Ovary (tissue), 3 donors: ENCODE measurements at regions not wholly inside any gene's neighbourhood (a gene's known extent, or its start where the extent isn't known, plus 50 kb on each side); places are given as distances from the start of the nearest gene placed in this dataset.
"Not testable (repeated sequence)": the region's sequence is repeated elsewhere in the genome, so short reads cannot be mapped to it uniquely, and the experiment has no call there.

ENCODE experiments used
- CTCF ChIP-seq, 3 donors: fragments of 450-650 bp in 2 of 3; fragments of 200-600 bp in 1 of 3; IDR thresholded peaks; one replicate each; pipeline versions ENCODE4 v1.5.1 to v1.8.0; 2016 to 2022; ENCODE audit warnings: antibody characterized with exemption in 3 of 3, mild to moderate bottlenecking in 1 of 3
- EP300 ChIP-seq: sonication (generic); formaldehyde crosslinking; IDR thresholded peaks from one replicate; pipeline ENCODE4 v1.6.1; 2017; ENCODE audit warnings: antibody characterized with exemption
- POLR2A ChIP-seq: fragments of 450-650 bp; IDR thresholded peaks from one replicate; pipeline ENCODE4 v1.6.1; 2017; ENCODE audit warnings: antibody characterized with exemption, mild to moderate bottlenecking, moderate library complexity
- donor health status: DM: no; HTN: no; CAD: no.

DNA sequence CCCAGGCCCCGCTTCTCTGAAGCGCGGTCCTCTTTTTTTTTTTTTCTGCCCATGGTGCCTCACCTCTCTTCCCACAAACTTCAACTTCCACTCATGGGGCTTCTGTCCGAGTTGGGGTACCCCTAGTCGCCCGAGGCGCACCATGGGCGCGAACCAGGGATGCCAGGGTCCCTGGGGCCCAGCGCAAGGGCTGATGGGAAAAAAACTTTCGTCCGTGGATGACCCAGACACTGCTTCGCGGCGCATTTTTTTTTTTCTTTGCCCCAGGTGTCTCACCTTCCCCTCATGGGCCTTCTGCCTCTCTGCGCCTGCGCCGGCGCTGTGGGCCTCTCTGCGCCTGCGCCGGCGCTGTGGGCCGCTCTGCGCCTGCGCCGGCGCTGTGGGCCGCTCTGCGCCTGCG is 1268.8 kb downstream of the FOXD4L5 start:
- not testable (repeated sequence) for TF ChIP-seq CTCF (IDR thresholded peaks at IDR 0.05); POLR2A; EP300
